Gastrocnemius medialis (tissue), 4 donors: ENCODE measurements at regions not wholly inside any gene's neighbourhood (a gene's known extent, or its start where the extent isn't known, plus 50 kb on each side); places are given as distances from the start of the nearest gene placed in this dataset.

ENCODE experiments used
- ATAC-seq, 2 donors: fragments of 150-250 bp; one replicate each; pipeline ENCODE4 v1.9.1; 2016
- DNase-seq, 2 donors: peaks; one replicate each; pipeline ENCODE4 v3.0.0-alpha.2; 2019
- H3K27ac ChIP-seq, 4 donors: fragments of 200-600 bp; sonication (generic); 1 replicate in 1 of 4; 2 replicates in 3 of 4; pipeline ENCODE4 v1.5.1; 2016 to 2018; ENCODE audit warnings: mild to moderate bottlenecking in 2 of 4, moderate library complexity in 1 of 4
- H3K27me3 ChIP-seq, 3 donors: fragments of 200-600 bp; sonication (generic) in 2 of 3; 1 replicate in 1 of 3; 2 replicates in 2 of 3; pipeline versions ENCODE4 v1.5.1 to v1.6.0; 2016 to 2019; ENCODE audit warnings: mild to moderate bottlenecking in 1 of 3, moderate library complexity in 1 of 3
- H3K36me3 ChIP-seq, 2 donors: fragments of 200-600 bp; sonication (generic) in 1 of 2; one replicate each; pipeline ENCODE4 v1.5.1; 2017 to 2018
- H3K4me1 ChIP-seq, 2 donors: fragments of 200-600 bp; sonication (generic) in 1 of 2; one replicate each; pipeline ENCODE4 v1.5.1; 2016 to 2017; ENCODE audit warnings: mild to moderate bottlenecking in 2 of 2
- H3K4me3 ChIP-seq, 4 donors: fragments of 200-600 bp; sonication (generic) in 3 of 4; 1 replicate in 1 of 4; 2 replicates in 3 of 4; pipeline ENCODE4 v1.5.1; 2016 to 2019; ENCODE audit warnings: mild to moderate bottlenecking in 2 of 4
- H3K9me3 ChIP-seq, 3 donors: fragments of 200-600 bp; sonication (generic) in 2 of 3; 1 replicate in 1 of 3; 2 replicates in 2 of 3; pipeline ENCODE4 v1.5.1; 2016 to 2019
- POLR2A ChIP-seq, 2 donors: fragments of 450-650 bp; IDR thresholded peaks; one replicate each; pipeline ENCODE4 v1.6.1; 2017; ENCODE audit warnings: antibody characterized with exemption in 2 of 2, mild to moderate bottlenecking in 2 of 2, moderate library complexity in 2 of 2
- in situ Hi-C, 4 donors: fragments of 200-750 bp; cut with MboI; loops; one replicate each; pipeline versions ENCODE4 v1.15.0 to v1.8.0; 2017; ENCODE audit warnings: low sequenced_read_pairs in 4 of 4
- intact Hi-C: fragments of 100-400 bp; cut with DNase I; formaldehyde crosslinking; loops from one replicate; pipeline ENCODE4 v1.15.1; 2023; ENCODE audit warnings: low total_unique reads
- TF ChIP-seq, protein P1 (sequence below), 5 experiments: fragments of 450-650 bp in 3 of 5; fragments of 200-600 bp in 2 of 5; sonication (generic) in 2 of 5; IDR thresholded peaks in 4 of 5; conservative IDR thresholded peaks in 1 of 5; 1 replicate in 4 of 5; 2 replicates in 1 of 5; pipeline ENCODE4 v1.5.1; 2016 to 2019; ENCODE audit warnings: antibody characterized with exemption in 5 of 5, mild to moderate bottlenecking in 3 of 5, moderate library complexity in 3 of 5

GRCh38 chr10:25083546-25084111 is 67.2 kb downstream of the THNSL1 start:
- Histone ChIP-seq H3K4me1 (no peaks in the 10 kb centered on the region), H3K4me3 (no peak overlapping the region), H3K27ac (no peak overlapping the region), H3K36me3 (no peaks in the 10 kb centered on the region), H3K27me3 (no peaks in the 10 kb centered on the region), H3K9me3 (no peaks in the 10 kb centered on the region)
- in situ Hi-C loops, result loop anchor here in 2 of 4 donors (10.0 to 25.0 kb wide), 2 partner anchors 439 to 446 kb away; no protein-coding TSS in a partner anchor
- TF ChIP-seq, protein P1, sequence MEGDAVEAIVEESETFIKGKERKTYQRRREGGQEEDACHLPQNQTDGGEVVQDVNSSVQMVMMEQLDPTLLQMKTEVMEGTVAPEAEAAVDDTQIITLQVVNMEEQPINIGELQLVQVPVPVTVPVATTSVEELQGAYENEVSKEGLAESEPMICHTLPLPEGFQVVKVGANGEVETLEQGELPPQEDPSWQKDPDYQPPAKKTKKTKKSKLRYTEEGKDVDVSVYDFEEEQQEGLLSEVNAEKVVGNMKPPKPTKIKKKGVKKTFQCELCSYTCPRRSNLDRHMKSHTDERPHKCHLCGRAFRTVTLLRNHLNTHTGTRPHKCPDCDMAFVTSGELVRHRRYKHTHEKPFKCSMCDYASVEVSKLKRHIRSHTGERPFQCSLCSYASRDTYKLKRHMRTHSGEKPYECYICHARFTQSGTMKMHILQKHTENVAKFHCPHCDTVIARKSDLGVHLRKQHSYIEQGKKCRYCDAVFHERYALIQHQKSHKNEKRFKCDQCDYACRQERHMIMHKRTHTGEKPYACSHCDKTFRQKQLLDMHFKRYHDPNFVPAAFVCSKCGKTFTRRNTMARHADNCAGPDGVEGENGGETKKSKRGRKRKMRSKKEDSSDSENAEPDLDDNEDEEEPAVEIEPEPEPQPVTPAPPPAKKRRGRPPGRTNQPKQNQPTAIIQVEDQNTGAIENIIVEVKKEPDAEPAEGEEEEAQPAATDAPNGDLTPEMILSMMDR (IDR thresholded peaks at IDR 0.05 in 4 of 5, conservative IDR thresholded peaks at IDR 0.05 in 1 of 5), result no peak
- TF ChIP-seq POLR2A (IDR thresholded peaks at IDR 0.05), result no peak
- intact Hi-C loops, result loop anchor here (5.0 kb wide), 1 partner anchor 66 kb away; the partner anchor contains the start of genes ENKUR and THNSL1
- ATAC-seq, result no peak
- DNase-seq, result no peak

DNA sequence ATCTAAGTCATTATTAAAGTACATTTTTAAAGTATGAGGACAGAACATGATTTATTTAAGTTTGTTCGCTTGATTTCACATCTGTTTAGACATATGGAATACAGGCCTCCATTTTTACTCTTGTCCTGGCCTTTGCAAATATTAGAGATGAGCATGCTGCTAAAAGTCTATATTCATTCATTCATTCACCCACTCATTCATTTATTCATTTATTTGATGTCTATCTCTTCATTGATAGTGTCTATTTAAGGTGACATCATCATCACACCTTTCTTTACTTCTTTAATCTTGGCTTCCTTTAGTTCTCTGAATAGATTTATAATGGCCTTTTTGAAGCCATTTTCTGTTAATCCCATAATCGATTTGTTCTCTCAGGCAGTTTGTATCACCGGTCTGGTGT is 68.0 kb downstream of the THNSL1 start:
- Histone ChIP-seq H3K27me3 (no peaks in the 10 kb centered on the region), H3K27ac (no peak overlapping the region), H3K4me1 (no peaks in the 10 kb centered on the region), H3K9me3 (no peaks in the 10 kb centered on the region), H3K36me3 (no peaks in the 10 kb centered on the region), H3K4me3 (no peak overlapping the region)
- ATAC-seq (no peak), DNase-seq (no peak)
- in situ Hi-C loops, result loop anchor here in 2 of 4 donors (10.0 to 25.0 kb wide), 2 partner anchors 440 to 447 kb away; no protein-coding TSS in a partner anchor
- intact Hi-C loops, result loop anchor here (5.0 kb wide), 1 partner anchor 67 kb away; the partner anchor contains the start of genes ENKUR and THNSL1
- TF ChIP-seq, protein P1 (IDR thresholded peaks at IDR 0.05 in 4 of 5, conservative IDR thresholded peaks at IDR 0.05 in 1 of 5), result no peak
- TF ChIP-seq POLR2A (IDR thresholded peaks at IDR 0.05), result no peak

GRCh38 chr10:25094590-25094989 is 78.2 kb downstream of the THNSL1 start:
- Histone ChIP-seq H3K9me3 (peaks cover 0 to 11% (median 4%) of the 10 kb centered on the region in 3 donors), H3K27ac (no peak overlapping the region), H3K4me1 (no peaks in the 10 kb centered on the region), H3K36me3 (no peaks in the 10 kb centered on the region), H3K4me3 (no peak overlapping the region), H3K27me3 (peaks cover 0 to 4% (median 0%) of the 10 kb centered on the region in 3 donors)
- intact Hi-C loops (no loop called here), in situ Hi-C loops (loop anchor here in 1 of 4 donors (25.0 kb wide), 1 partner anchor 457 kb away; no protein-coding TSS in a partner anchor)
- DNase-seq (no peak), ATAC-seq (no peak)
- no peak for TF ChIP-seq POLR2A (IDR thresholded peaks at IDR 0.05)
- TF ChIP-seq, protein P1 (IDR thresholded peaks at IDR 0.05 in 4 of 5, conservative IDR thresholded peaks at IDR 0.05 in 1 of 5), result no peak

DNA sequence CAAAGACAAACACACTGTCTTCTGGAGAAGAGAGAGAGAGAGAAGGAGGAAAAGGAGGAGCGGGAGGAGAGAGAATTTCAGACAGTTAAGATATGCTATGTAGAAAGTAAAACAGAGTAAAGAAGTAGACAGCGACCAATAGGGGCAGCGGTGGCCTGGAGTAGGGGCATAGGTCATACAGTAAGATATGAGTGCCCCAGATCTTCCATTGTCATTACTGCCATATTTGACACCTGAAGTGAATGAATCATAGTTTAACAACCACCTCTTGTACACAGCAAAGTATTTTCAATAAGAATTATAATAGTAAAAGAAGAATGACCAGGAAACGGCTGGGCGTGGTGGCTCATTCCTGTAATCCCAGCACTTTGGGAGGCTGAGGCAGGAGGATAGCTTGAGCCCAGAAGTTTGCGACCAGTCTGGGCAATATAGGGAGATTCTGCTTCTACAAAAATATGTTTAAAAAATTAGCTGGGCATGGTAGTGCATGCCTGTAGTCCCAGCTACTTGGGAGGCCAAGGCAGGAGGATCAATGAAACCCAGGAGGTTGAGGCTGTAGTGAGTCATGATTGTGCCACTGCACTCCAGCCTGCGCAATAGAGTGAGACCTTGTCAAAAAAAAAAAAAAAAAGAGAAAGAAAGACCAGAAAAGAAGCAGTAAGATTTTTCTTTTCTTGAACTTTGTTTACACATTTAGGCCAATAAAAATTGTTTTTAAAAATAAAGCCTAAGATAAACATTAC is 77.0 kb upstream of the GPR158 start:
- Histone ChIP-seq H3K36me3 (no peaks in the 10 kb centered on the region), H3K27ac (no peak overlapping the region), H3K9me3 (no peaks in the 10 kb centered on the region), H3K4me3 (no peak overlapping the region), H3K27me3 (peaks cover 0 to 4% (median 0%) of the 10 kb centered on the region in 3 donors), H3K4me1 (no peaks in the 10 kb centered on the region)
- DNase-seq, result no peak
- ATAC-seq, result no peak
- TF ChIP-seq, protein P1 (IDR thresholded peaks at IDR 0.05 in 4 of 5, conservative IDR thresholded peaks at IDR 0.05 in 1 of 5), result no peak
- no peak for TF ChIP-seq POLR2A (IDR thresholded peaks at IDR 0.05)
- in situ Hi-C loops, result loop anchor here in 1 of 4 donors (25.0 kb wide), 1 partner anchor 461 kb away; no protein-coding TSS in a partner anchor
- intact Hi-C loops, result no loop called here
